DND-41 (cell line): ENCODE measurements at regions not wholly inside any gene's neighbourhood (a gene's known extent, or its start where the extent isn't known, plus 50 kb on each side); places are given as distances from the start of the nearest gene placed in this dataset.

Experiments
- ATAC-seq: fragments of 200-7000 bp; cut with Tn5 transposase; 3 replicates; pipeline ENCODE4 v1.9.1; 2021; ENCODE audit warnings: low read depth; ENCODE audit not compliant: insufficient read depth
- DNase-seq: peaks from one replicate; pipeline ENCODE4 v3.0.0-alpha.2; 2020
- H2AFZ ChIP-seq: 2 replicates; pipeline ENCODE4 v1.6.0; 2012; ENCODE audit warnings: low read depth, low read length
- H3K27ac ChIP-seq: 2 replicates; pipeline ENCODE4 v1.5.1; 2012; ENCODE audit warnings: low read length, inconsistent platforms
- H3K27me3 ChIP-seq: fragments of 200-600 bp; sonication (generic); 2 replicates; pipeline ENCODE4 v1.6.0; 2012; ENCODE audit warnings: low read length, mild to moderate bottlenecking, inconsistent platforms; ENCODE audit not compliant: insufficient read depth, poor library complexity
- H3K36me3 ChIP-seq: 2 replicates; pipeline ENCODE4 v1.5.1; 2012; ENCODE audit warnings: low read length, inconsistent platforms; ENCODE audit not compliant: insufficient read depth
- H3K4me1 ChIP-seq: 2 replicates; pipeline ENCODE4 v1.5.1; 2012; ENCODE audit warnings: mild to moderate bottlenecking, low read length; ENCODE audit not compliant: insufficient read depth
- H3K4me2 ChIP-seq: 2 replicates; pipeline ENCODE4 v1.6.0; 2012; ENCODE audit warnings: mild to moderate bottlenecking, moderate library complexity, low read length, inconsistent platforms; ENCODE audit not compliant: insufficient read depth
- H3K4me3 ChIP-seq, 2 experiments: fragments of 200-600 bp in 1 of 2; shearing (Covaris generic) in 1 of 2; 2 replicates each; pipeline ENCODE4 v1.5.1; 2012 to 2016; ENCODE audit warnings: inconsistent platforms in 2 of 2, low read length in 2 of 2, mild to moderate bottlenecking in 2 of 2, low read depth in 1 of 2, moderate library complexity in 1 of 2
- H3K79me2 ChIP-seq: 2 replicates; pipeline ENCODE4 v1.6.0; 2012; ENCODE audit warnings: low read length, inconsistent platforms; ENCODE audit not compliant: insufficient read depth
- H3K9ac ChIP-seq: 2 replicates; pipeline ENCODE4 v1.6.0; 2012; ENCODE audit warnings: low read depth, mild to moderate bottlenecking, inconsistent platforms, low read length, moderate library complexity
- H3K9me3 ChIP-seq: 2 replicates; pipeline ENCODE4 v1.5.1; 2012; ENCODE audit warnings: low read length, moderate library complexity, mild to moderate bottlenecking, inconsistent platforms; ENCODE audit not compliant: insufficient read depth, severe bottlenecking
- H4K20me1 ChIP-seq: 2 replicates; pipeline ENCODE4 v1.6.0; 2012; ENCODE audit warnings: low read length; ENCODE audit not compliant: insufficient read depth
- CTCF ChIP-seq: IDR thresholded peaks from 2 replicates; pipeline ENCODE4 v1.5.1; 2012; ENCODE audit warnings: borderline replicate concordance, low read length, moderate library complexity, mild to moderate bottlenecking; ENCODE audit not compliant: poor library complexity, severe bottlenecking; ENCODE audit errors: extremely low read depth
- EZH2 ChIP-seq: IDR thresholded peaks from 3 replicates; pipeline ENCODE4 v1.6.1; 2012; ENCODE audit warnings: borderline replicate concordance, low read depth, mild to moderate bottlenecking, moderate library complexity, low read length, inconsistent platforms; ENCODE audit not compliant: severe bottlenecking

GRCh38 chr7:156109988-156110387 lies 297.7 kb upstream of the SHH start:
- no peaks in the 10 kb centered on the region for H3K4me1 ChIP-seq
- H3K4me3 ChIP-seq, result no peak overlapping the region
- H3K9ac ChIP-seq, result no peak overlapping the region
- no peaks in the 10 kb centered on the region for H4K20me1 ChIP-seq
- H2AFZ ChIP-seq, result no peak overlapping the region
- H3K36me3 ChIP-seq, result no peaks in the 10 kb centered on the region
- TF ChIP-seq EZH2, result no peak
- TF ChIP-seq CTCF, result no peak
- H3K27me3 ChIP-seq, result no peaks in the 10 kb centered on the region
- ATAC-seq (no peak), DNase-seq (no peak)
- no peak overlapping the region for H3K4me2 ChIP-seq
- H3K9me3 ChIP-seq, result no peaks in the 10 kb centered on the region
- H3K79me2 ChIP-seq, result no peaks in the 10 kb centered on the region
- no peak overlapping the region for H3K27ac ChIP-seq

GRCh38 chr7:156109076-156109475 lies 296.8 kb upstream of the SHH start:
- ATAC-seq, result no peak
- Histone ChIP-seq H3K4me3 (no peak overlapping the region), H2AFZ (no peak overlapping the region), H3K27ac (no peak overlapping the region), H3K9me3 (no peaks in the 10 kb centered on the region), H3K36me3 (no peaks in the 10 kb centered on the region), H4K20me1 (no peaks in the 10 kb centered on the region), H3K79me2 (no peaks in the 10 kb centered on the region), H3K4me1 (no peaks in the 10 kb centered on the region), H3K4me2 (no peak overlapping the region), H3K27me3 (no peaks in the 10 kb centered on the region), H3K9ac (no peak overlapping the region)
- no peak for DNase-seq
- TF ChIP-seq EZH2, result no peak
- no peak for TF ChIP-seq CTCF

GRCh38 chr7:156107957-156108356 lies 295.7 kb upstream of the SHH start:
- ATAC-seq, result no peak
- H3K27ac ChIP-seq, result no peak overlapping the region
- H3K4me1 ChIP-seq, result no peaks in the 10 kb centered on the region
- TF ChIP-seq CTCF (no peak), EZH2 (no peak)
- H2AFZ ChIP-seq, result no peak overlapping the region
- no peaks in the 10 kb centered on the region for H4K20me1 ChIP-seq
- H3K4me3 ChIP-seq, result no peak overlapping the region
- no peaks in the 10 kb centered on the region for H3K27me3 ChIP-seq
- H3K9me3 ChIP-seq, result no peaks in the 10 kb centered on the region
- no peak overlapping the region for H3K9ac ChIP-seq
- H3K4me2 ChIP-seq, result no peak overlapping the region
- no peaks in the 10 kb centered on the region for H3K79me2 ChIP-seq
- H3K36me3 ChIP-seq, result no peaks in the 10 kb centered on the region
- no peak for DNase-seq

- no peak for DNase-seq
- Histone ChIP-seq H3K79me2 (no peaks in the 10 kb centered on the region), H3K9me3 (peaks cover 3% of the 10 kb centered on the region), H4K20me1 (no peaks in the 10 kb centered on the region; the same call in 1 of the 2 replicates), H3K4me2 (no peak overlapping the region), H3K4me3 (no peak overlapping the region), H3K27me3 (no peaks in the 10 kb centered on the region), H3K9ac (no peak overlapping the region), H3K4me1 (no peaks in the 10 kb centered on the region), H3K27ac (no peak overlapping the region), H3K36me3 (no peaks in the 10 kb centered on the region), H2AFZ (no peak overlapping the region)
- no peak for ATAC-seq
- TF ChIP-seq CTCF (no peak), EZH2 (no peak)
Measured at GRCh38 chr7:156106107-156106426, 293.8 kb upstream of the SHH start.
